ENCODE measurements at regions not wholly inside any gene's neighbourhood (a gene's known extent, or its start where the extent isn't known, plus 50 kb on each side); places are given as distances from the start of the nearest gene placed in this dataset.
"Not testable (repeated sequence)": the region's sequence is repeated elsewhere in the genome, so short reads cannot be mapped to it uniquely, and the experiment has no call there.

DNA sequence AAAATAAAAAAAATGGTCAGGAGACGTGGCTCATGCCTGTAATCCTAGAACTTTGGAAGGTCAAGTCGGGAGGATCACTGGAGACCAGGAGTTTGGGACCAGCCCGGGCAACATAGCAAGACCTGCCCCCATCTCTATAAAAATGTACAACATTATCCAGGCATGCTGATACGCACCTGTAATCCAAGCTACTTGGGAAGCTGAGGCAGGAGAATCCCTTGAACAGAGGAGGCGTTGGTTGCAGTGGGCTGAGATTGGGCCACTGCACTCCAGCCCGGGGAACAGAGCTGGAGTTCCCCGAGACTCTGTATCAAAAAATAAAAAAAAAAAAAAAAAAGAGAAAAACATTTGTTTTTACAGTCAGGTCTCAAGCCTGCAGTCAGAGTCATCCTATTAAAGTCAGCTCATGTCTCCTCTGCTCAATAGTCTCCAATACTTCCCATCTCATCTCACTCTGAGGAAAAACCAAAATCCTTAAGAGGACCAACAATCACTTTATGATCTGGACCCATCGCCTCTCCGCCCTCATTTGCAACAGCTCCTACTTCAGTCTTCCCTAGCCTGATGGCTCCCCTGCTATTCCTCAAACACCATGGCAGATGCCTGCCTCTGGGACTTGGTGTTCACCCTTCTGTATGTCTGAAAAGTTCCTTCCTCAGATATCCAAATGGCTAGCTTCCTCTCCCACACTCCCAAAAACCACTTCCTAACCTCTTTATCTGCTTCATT lies 4796.6 kb upstream of the OR11H1 start:
- H3K27me3 Mint-ChIP-seq (ENCODE audit: unreplicated experiment); intact Hi-C loops (cut with micrococcal nuclease; ENCODE audit: unreplicated experiment); BruUV-seq (replicated peaks); H3K36me3 Mint-ChIP-seq (ENCODE audit: insufficient read depth, unreplicated experiment); CTCF ChIA-PET; H3K27ac Mint-ChIP-seq (ENCODE audit: unreplicated experiment); H3K4me1 Mint-ChIP-seq (ENCODE audit: low read depth, unreplicated experiment); DNase-seq; H3K4me3 Mint-ChIP-seq (ENCODE audit: low read depth, unreplicated experiment): not testable (repeated sequence)
- peaks cover 40% of the 10 kb centered on the region for H3K9me3 Mint-ChIP-seq (ENCODE audit: low read depth, unreplicated experiment)

DNA sequence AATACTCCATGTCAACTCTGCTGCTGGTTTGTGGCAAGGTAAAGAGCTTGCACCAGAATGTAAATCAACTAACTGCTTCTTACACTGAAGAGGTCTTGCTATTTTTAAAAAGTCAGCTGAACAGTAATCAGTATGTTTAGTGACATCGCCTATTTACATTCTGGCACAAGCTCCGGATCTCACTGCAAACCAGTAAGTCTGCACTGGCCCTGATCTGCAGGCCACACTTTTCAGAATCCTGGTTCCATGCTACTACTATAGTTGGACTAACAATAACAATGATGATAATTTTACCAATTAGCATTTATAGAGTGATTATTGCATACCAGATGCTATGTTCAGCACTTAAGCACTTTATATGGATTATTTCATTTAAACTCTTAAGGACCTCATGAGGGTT lies 4792.9 kb upstream of the OR11H1 start:
- H3K27me3 Mint-ChIP-seq (ENCODE audit: unreplicated experiment); H3K27ac Mint-ChIP-seq (ENCODE audit: unreplicated experiment); CTCF ChIA-PET; DNase-seq; H3K4me1 Mint-ChIP-seq (ENCODE audit: low read depth, unreplicated experiment); H3K4me3 Mint-ChIP-seq (ENCODE audit: low read depth, unreplicated experiment); BruUV-seq (replicated peaks); intact Hi-C loops (cut with micrococcal nuclease; ENCODE audit: unreplicated experiment); H3K36me3 Mint-ChIP-seq (ENCODE audit: insufficient read depth, unreplicated experiment): not testable (repeated sequence)
- peaks cover 13% of the 10 kb centered on the region for H3K9me3 Mint-ChIP-seq (ENCODE audit: low read depth, unreplicated experiment)

DNA sequence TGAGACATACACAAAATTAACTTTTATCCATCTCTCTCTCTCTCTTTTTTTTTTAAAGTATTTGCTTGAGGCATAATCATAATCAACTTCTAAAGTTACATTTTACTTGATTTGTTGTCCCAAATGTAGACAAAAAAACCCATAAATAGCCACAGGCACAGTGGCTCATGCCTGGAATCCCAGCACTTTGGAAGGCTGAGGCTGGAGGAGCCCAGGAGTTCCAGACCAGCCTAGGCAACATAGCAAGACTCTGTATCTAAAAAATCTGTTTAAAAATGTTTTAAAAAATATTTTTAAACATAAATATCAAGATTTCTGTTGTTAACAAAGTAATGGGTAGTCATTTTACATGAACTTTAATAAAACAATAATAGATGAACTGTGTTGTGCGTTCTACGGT lies 4791.1 kb upstream of the OR11H1 start:
- CTCF ChIA-PET; DNase-seq; H3K9me3 Mint-ChIP-seq (ENCODE audit: low read depth, unreplicated experiment); H3K27ac Mint-ChIP-seq (ENCODE audit: unreplicated experiment); H3K4me1 Mint-ChIP-seq (ENCODE audit: low read depth, unreplicated experiment); H3K4me3 Mint-ChIP-seq (ENCODE audit: low read depth, unreplicated experiment); intact Hi-C loops (cut with micrococcal nuclease; ENCODE audit: unreplicated experiment); H3K36me3 Mint-ChIP-seq (ENCODE audit: insufficient read depth, unreplicated experiment); H3K27me3 Mint-ChIP-seq (ENCODE audit: unreplicated experiment); BruUV-seq (replicated peaks): not testable (repeated sequence)

DNA sequence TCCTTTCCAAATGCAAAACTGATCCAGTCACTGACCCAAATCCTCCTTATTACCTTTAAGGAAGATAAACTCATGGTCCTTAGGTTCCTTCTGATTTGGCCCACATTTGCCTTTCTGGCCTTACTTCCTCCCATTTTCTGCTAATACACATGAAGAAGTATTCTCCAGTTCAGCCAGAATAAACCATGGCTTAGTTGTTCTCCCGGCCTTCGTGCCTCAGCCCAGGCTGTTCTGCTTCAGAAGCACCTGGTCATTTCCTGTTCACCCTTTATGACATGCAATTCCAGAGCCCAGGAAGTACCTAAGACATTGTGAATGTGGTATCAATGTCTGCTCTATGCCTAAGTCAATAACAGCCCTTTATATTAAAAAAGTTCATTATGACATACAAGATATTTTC lies 4790.1 kb upstream of the OR11H1 start:
- DNase-seq; H3K27me3 Mint-ChIP-seq (ENCODE audit: unreplicated experiment); H3K27ac Mint-ChIP-seq (ENCODE audit: unreplicated experiment); BruUV-seq (replicated peaks); H3K4me3 Mint-ChIP-seq (ENCODE audit: low read depth, unreplicated experiment); intact Hi-C loops (cut with micrococcal nuclease; ENCODE audit: unreplicated experiment); H3K36me3 Mint-ChIP-seq (ENCODE audit: insufficient read depth, unreplicated experiment); H3K4me1 Mint-ChIP-seq (ENCODE audit: low read depth, unreplicated experiment); H3K9me3 Mint-ChIP-seq (ENCODE audit: low read depth, unreplicated experiment); CTCF ChIA-PET: not testable (repeated sequence)

- Mint-ChIP-seq H3K36me3 (ENCODE audit: insufficient read depth, unreplicated experiment) (no peaks in the 10 kb centered on the region), H3K27me3 (ENCODE audit: unreplicated experiment) (no peaks in the 10 kb centered on the region), H3K4me3 (ENCODE audit: low read depth, unreplicated experiment) (no peak overlapping the region), H3K4me1 (ENCODE audit: low read depth, unreplicated experiment) (no peaks in the 10 kb centered on the region), H3K9me3 (ENCODE audit: low read depth, unreplicated experiment) (peaks cover 15% of the 10 kb centered on the region), H3K27ac (ENCODE audit: unreplicated experiment) (no peak overlapping the region)
- BruUV-seq (replicated peaks) = no TSS peak
- TF ChIP-seq, protein P1, sequence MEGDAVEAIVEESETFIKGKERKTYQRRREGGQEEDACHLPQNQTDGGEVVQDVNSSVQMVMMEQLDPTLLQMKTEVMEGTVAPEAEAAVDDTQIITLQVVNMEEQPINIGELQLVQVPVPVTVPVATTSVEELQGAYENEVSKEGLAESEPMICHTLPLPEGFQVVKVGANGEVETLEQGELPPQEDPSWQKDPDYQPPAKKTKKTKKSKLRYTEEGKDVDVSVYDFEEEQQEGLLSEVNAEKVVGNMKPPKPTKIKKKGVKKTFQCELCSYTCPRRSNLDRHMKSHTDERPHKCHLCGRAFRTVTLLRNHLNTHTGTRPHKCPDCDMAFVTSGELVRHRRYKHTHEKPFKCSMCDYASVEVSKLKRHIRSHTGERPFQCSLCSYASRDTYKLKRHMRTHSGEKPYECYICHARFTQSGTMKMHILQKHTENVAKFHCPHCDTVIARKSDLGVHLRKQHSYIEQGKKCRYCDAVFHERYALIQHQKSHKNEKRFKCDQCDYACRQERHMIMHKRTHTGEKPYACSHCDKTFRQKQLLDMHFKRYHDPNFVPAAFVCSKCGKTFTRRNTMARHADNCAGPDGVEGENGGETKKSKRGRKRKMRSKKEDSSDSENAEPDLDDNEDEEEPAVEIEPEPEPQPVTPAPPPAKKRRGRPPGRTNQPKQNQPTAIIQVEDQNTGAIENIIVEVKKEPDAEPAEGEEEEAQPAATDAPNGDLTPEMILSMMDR (IDR thresholded peaks at IDR 0.05; ENCODE audit: unreplicated experiment) = no peak
- DNase-seq = no peak
- intact Hi-C loops (cut with micrococcal nuclease; ENCODE audit: unreplicated experiment) = no loop called here
- CTCF ChIA-PET = no interaction called here
Observed at GRCh38 chr22:10741210-10741609, 4786.8 kb upstream of the OR11H1 start.

DNA sequence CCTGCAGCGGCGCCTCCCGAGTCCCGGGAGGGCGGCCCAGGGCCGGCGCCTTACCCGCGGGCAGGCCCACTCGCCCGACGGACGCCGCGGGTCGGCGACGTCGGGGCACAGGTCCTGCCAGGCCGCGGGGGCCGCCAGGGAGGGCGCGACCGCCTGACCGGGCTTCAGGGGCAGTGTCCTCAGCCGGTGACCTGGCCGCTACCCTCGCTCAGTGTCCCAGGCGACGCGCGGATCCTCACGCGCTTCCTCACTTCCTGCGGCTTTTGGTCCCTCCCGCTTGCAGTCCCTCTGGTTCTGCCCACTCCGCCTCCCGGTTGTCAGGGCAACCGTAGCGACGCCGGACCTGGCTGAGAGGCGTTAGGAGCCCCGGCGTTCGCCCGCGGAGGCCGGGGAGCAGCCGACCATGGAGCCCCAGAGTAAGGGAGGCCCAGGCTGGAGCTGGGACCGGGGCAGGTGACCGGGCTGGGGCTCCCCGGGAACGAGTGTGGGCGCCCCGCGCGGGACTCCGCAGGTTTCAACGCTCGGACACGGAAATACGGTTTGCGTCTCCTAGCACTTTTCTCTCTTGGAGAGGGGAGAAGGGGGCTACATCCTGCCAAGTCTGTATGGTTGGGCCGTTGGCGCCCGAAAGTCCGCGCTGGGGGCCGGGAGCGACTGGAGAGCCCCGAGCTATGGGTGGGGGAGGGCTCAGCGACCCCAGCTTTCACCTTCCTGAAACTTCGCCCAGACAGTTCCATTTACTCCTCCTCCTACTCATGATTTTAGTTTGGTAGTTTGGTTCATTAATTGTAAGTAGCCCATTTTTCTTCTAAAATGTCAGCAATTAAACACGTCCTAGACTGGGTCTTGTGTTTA lies 4786.0 kb upstream of the OR11H1 start:
- H3K36me3 Mint-ChIP-seq (ENCODE audit: insufficient read depth, unreplicated experiment); H3K27ac Mint-ChIP-seq (ENCODE audit: unreplicated experiment); DNase-seq; H3K4me1 Mint-ChIP-seq (ENCODE audit: low read depth, unreplicated experiment); H3K27me3 Mint-ChIP-seq (ENCODE audit: unreplicated experiment); BruUV-seq (replicated peaks); H3K4me3 Mint-ChIP-seq (ENCODE audit: low read depth, unreplicated experiment); intact Hi-C loops (cut with micrococcal nuclease; ENCODE audit: unreplicated experiment); CTCF ChIA-PET: not testable (repeated sequence)
- peaks cover 18% of the 10 kb centered on the region for H3K9me3 Mint-ChIP-seq (ENCODE audit: low read depth, unreplicated experiment)

DNA sequence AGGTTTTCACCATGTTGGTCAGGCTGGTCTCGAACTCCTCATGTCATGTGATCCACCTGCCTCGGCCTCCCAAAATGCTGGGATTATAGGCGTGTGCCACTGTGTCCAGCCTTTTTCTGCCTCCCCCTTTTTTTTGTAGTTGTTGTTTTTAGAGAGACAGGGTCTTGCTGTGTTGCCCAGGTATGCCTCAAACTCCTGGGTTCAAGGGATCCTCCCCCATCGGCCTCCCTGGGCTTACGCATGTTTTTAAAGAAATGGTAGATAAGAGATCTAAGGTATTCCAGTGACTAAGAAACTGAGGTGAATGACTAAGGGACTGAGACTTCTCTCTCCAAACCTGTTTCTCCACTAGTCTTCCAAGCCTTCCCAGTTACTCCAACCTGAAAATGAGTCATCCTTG lies 4781.6 kb upstream of the OR11H1 start:
- H3K4me3 Mint-ChIP-seq (ENCODE audit: low read depth, unreplicated experiment); BruUV-seq (replicated peaks); DNase-seq; H3K27ac Mint-ChIP-seq (ENCODE audit: unreplicated experiment); intact Hi-C loops (cut with micrococcal nuclease; ENCODE audit: unreplicated experiment); H3K4me1 Mint-ChIP-seq (ENCODE audit: low read depth, unreplicated experiment); CTCF ChIA-PET; H3K27me3 Mint-ChIP-seq (ENCODE audit: unreplicated experiment); H3K36me3 Mint-ChIP-seq (ENCODE audit: insufficient read depth, unreplicated experiment): not testable (repeated sequence)
- peaks cover 20% of the 10 kb centered on the region for H3K9me3 Mint-ChIP-seq (ENCODE audit: low read depth, unreplicated experiment)

GRCh38 chr22:10747227-10747626 lies 4780.8 kb upstream of the OR11H1 start:
- H3K27ac Mint-ChIP-seq (ENCODE audit: unreplicated experiment); DNase-seq; BruUV-seq (replicated peaks); H3K4me3 Mint-ChIP-seq (ENCODE audit: low read depth, unreplicated experiment); CTCF ChIA-PET; intact Hi-C loops (cut with micrococcal nuclease; ENCODE audit: unreplicated experiment); H3K27me3 Mint-ChIP-seq (ENCODE audit: unreplicated experiment); H3K36me3 Mint-ChIP-seq (ENCODE audit: insufficient read depth, unreplicated experiment); H3K4me1 Mint-ChIP-seq (ENCODE audit: low read depth, unreplicated experiment): not testable (repeated sequence)
- H3K9me3 Mint-ChIP-seq (ENCODE audit: low read depth, unreplicated experiment) = peaks cover 20% of the 10 kb centered on the region

GRCh38 chr22:10748751-10749150 lies 4779.2 kb upstream of the OR11H1 start:
- H3K27me3 Mint-ChIP-seq (ENCODE audit: unreplicated experiment); CTCF ChIA-PET; H3K27ac Mint-ChIP-seq (ENCODE audit: unreplicated experiment); H3K36me3 Mint-ChIP-seq (ENCODE audit: insufficient read depth, unreplicated experiment); BruUV-seq (replicated peaks); intact Hi-C loops (cut with micrococcal nuclease; ENCODE audit: unreplicated experiment); H3K4me1 Mint-ChIP-seq (ENCODE audit: low read depth, unreplicated experiment); H3K4me3 Mint-ChIP-seq (ENCODE audit: low read depth, unreplicated experiment); DNase-seq: not testable (repeated sequence)
- H3K9me3 Mint-ChIP-seq (ENCODE audit: low read depth, unreplicated experiment) = peaks cover 20% of the 10 kb centered on the region

Measured in Calu3 (cell line).